ENCODE measurements at regions not wholly inside any gene's neighbourhood (a gene's known extent, or its start where the extent isn't known, plus 50 kb on each side); places are given as distances from the start of the nearest gene placed in this dataset.
"Not testable (repeated sequence)": the region's sequence is repeated elsewhere in the genome, so short reads cannot be mapped to it uniquely, and the experiment has no call there.

DNA sequence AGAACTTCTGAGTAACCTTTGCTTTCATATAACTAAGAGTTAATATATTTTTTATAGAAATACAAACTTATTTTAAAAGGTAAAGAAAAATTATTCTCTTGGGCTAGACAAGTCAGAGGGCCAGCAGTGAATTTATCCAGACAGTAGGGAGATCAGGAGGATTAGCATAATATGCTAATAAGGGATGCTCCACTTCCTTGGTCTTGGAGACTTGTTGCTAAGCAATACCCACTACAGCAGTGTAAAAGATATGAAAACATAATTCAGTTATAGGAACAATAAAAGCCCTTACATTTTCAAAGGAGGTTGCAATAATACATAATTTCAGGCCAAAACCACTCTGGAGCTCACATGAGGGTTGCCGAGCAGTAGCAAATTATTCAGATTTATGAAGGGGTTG, 615.6 kb downstream of the KCNH5 start:
- DNase-seq: peak in 1 of 2 experiments; percentile 8

- DNase-seq: no peak
Measured at GRCh38 chr14:62431496-62431895, 613.8 kb downstream of the KCNH5 start.

DNA sequence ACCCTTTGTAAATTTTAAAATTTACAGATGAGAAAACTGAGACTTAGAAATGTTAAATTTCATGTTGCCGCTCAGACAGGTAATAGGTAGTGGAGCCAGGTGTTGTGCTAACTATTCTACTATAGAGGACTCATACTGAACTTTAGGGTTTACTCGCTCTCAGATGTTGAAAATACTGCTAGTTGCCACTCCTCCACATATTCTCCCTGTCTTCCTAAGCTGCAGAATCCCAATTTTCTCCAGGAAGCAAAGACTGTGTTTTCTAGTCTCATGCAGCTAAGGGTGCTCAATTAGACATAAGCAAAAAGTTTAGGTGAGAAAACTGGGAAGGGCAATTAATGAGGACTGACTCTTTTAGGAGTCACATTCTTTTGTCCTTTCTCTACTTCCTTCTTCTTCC, 612.3 kb downstream of the KCNH5 start:
- DNase-seq: no peak

GRCh38 chr14:62436261-62436660, 609.0 kb downstream of the KCNH5 start:
- DNase-seq: no peak

- no peak for DNase-seq
Measured at GRCh38 chr14:62439210-62439609, 606.0 kb downstream of the KCNH5 start.

DNA sequence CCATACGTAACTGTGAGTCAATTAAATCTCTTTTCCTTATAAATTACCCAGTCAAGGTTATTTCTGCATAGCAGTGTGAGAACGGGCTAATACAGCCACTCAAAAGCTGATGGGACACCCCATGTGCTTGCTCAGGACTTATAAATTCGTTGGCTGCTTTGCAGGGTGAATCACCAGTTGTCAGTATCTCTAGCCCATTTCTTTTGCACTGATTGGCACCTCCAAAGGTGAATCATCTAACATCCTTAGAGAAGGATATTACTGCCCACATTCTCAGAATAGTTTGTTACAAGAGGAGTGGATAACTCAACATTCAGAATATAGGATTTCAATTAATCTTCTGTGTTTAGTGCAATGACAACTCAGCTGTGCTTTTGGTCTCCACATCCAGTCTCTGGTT, 601.5 kb downstream of the KCNH5 start:
- DNase-seq: no peak

- DNase-seq: no peak
Measured at GRCh38 chr14:62445570-62445969, 599.7 kb downstream of the KCNH5 start.

GRCh38 chr14:62451221-62451620, 594.0 kb downstream of the KCNH5 start:
- DNase-seq: no peak

GRCh38 chr14:62453226-62453625, 592.0 kb downstream of the KCNH5 start:
- no peak for DNase-seq

- no peak for DNase-seq
Measured at GRCh38 chr14:62455446-62455845, 589.8 kb downstream of the KCNH5 start.

GRCh38 chr14:62462988-62463387, 582.3 kb downstream of the KCNH5 start:
- no peak for DNase-seq

DNA sequence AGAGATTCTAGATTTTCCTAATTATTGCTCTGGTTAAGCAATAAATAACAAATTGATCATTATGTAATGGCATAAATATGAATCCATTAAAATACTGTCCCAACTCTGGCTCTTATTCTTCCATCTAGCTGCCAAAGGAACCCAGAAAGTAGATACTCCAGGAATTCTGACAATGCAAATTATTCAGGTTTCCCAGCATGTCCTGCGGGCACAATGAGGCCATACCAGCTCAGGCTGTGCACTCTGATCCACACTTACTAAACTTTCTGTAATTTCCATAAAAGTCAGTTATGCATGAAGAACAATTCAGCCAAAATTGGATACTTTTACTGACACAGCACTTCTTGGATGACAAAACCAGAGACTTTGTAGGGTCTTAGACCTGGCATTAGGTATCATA, 576.3 kb downstream of the KCNH5 start:
- DNase-seq: no peak

DNA sequence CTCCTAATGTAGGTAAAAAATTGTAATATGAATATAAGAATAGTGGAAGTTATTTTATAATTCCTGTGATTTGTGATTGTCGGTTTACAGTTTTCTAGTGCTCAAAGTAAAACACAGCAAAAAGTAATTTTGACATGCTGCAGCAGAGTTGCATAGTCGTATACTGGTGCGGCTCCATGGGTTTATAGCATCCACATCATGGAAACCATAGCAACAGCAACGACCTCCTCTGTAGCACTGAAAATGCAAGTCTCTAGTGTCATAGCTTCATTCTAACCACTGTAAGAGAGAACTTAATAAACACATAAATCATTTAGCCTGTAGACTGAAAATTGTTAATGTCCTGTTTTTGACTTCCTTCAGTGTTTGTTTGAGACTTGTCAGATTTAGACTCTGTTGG, 574.3 kb downstream of the KCNH5 start:
- no peak for DNase-seq

DNA sequence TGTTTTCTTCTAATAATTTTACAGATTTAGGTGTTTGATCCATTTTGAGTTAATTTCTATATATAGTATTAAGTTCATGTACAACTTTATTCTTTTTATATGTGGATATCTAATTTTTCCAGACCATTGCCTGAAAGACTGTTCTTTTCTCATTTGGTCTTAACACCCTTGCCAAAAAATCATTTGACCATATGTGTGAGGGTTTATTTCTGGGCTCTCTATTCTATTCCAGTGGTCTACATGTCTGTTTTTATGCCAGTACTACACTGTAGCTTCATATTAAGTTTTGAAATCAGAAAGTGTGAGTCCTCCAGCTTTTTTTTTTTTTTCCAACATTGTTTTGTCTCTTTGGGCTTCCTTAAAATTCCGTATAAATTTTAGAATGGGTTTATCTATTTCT, 554.1 kb downstream of the KCNH5 start:
- no peak for DNase-seq

DNA sequence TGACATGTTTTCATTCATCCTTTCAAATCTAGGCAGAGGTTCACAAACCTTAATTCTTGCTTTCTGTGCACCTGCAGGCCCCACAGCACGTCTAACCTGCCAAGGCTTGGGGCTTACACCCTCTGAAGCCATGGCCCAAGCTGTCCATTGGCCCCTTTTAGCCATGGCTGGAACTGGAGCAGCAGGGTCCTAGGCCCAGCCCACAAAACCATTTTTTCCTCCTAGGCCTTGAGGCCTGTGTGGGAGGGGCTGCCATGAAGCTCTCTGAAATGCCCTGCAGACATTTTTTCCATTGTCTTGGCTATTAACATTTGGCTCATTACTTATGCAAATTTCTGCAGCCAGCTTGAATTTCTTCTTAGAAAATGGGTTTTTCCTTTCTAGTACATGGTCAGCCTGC, 547.5 kb downstream of the KCNH5 start:
- DNase-seq: no peak

- DNase-seq: no peak
Measured at GRCh38 chr14:62501021-62501750, 544.1 kb downstream of the KCNH5 start.

- no peak for DNase-seq
Measured at GRCh38 chr14:62505045-62505444, 540.2 kb downstream of the KCNH5 start.

DNA sequence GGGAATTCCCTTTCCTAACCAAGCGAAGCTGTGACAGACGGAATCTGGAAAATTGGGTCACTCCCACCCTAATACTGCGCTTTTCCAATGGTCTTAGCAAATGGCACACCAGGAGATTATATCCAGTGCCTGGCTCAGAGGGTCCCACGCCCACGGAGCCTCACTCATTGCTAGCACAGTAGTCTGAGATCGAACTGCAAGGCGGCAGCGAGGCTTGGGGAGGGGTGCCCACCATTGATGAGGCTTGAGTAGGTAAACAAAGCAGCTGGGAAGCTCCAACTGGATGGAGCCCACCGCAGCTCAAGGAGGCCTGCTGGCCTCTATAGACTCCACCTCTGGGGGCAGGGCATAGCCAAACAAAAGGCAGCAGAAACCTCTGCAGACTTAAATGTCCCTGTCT, 523.9 kb downstream of the KCNH5 start:
- DNase-seq: not testable (repeated sequence)

- DNase-seq: no peak
Measured at GRCh38 chr14:62528296-62528695, 517.0 kb downstream of the KCNH5 start.

DNA sequence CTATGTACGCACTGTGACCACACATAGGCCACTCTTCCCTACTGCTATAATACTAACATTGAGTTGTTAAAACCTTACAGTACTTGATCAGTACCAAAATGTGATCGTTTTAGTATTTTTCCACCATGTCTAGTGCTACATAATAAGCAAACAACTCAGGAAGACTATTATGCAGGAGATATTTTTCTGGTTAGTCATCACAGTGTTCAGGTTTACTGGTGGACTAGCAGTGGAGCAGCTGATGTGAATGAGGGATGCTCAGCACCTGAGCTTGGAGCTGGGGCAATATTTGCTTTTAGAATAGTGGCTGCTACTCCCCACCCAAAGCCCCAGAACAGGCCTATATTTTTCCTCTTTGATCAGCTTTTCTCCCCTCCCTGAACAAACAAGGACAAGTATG, 513.1 kb downstream of the KCNH5 start:
- DNase-seq: no peak

GRCh38 chr14:62546862-62547474, 498.3 kb downstream of the KCNH5 start:
- no peak for DNase-seq

GRCh38 chr14:62557416-62557815, 487.8 kb downstream of the KCNH5 start:
- DNase-seq: no peak

DNA sequence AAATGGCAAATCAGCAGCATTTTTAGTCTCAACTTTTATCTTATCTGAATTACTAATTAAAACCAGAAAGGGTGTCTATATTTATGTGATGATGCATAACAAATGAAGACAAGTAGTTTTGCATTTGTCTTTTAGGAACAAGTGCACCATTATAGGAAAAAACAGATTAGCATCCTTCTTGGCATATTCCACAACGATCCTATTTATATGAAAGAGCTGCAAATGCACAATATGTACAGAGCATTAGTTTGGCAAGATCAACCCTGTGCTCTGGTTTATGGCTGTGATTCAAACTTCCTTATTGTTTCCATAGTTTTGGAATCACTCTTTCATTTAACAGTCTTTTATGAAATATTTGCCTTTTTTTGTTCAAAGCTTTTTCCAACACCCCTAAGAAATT, 486.8 kb downstream of the KCNH5 start:
- no peak for DNase-seq

- no peak for DNase-seq
Measured at GRCh38 chr14:62585247-62585646, 460.0 kb downstream of the KCNH5 start.

DNA sequence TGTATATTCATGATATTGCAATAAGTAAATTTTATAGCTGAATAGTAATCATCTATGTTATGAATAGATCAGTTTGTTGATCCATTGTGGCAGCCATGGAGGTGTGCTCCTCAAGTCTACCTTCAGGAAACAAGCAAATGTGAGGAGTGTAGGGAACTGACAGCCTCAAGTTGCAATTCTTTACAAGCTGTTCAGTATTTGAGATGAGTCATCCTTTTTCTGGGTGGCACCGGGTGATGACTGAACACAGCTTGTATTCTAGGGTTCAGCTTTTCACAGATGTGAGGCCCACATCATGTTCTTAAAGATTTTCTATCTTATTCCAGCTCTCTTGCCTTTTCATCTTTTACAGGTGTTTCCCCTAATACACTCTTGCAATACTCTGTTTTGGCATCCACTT, 452.4 kb downstream of the KCNH5 start:
- DNase-seq: no peak
